Upper lobe of left lung (tissue), 6 donors: ENCODE measurements at regions not wholly inside any gene's neighbourhood (a gene's known extent, or its start where the extent isn't known, plus 50 kb on each side); places are given as distances from the start of the nearest gene placed in this dataset.

Source experiments
- ATAC-seq, 2 donors: fragments of 200-7000 bp; cut with Tn5 transposase; one replicate each; pipeline ENCODE4 v1.9.1; 2022; ENCODE audit warnings: mild to moderate bottlenecking in 2 of 2, moderate library complexity in 2 of 2; ENCODE audit not compliant: low FRiP score in 2 of 2
- DNase-seq, 2 donors: peaks; one replicate each; pipeline ENCODE4 v3.0.0-alpha.2; 2019 to 2020
- H3K27ac ChIP-seq, 4 donors: fragments of 200-600 bp; sonication (generic); one replicate each; pipeline ENCODE4 v1.5.1; 2016 to 2019
- H3K27me3 ChIP-seq, 4 donors: fragments of 200-600 bp; sonication (generic); one replicate each; pipeline ENCODE4 v1.5.1; 2017 to 2019
- H3K36me3 ChIP-seq, 4 donors: fragments of 200-600 bp; sonication (generic); one replicate each; pipeline ENCODE4 v1.5.1; 2016 to 2019
- H3K4me1 ChIP-seq, 4 donors: fragments of 200-600 bp; sonication (generic); one replicate each; pipeline ENCODE4 v1.5.1; 2018 to 2019
- H3K4me3 ChIP-seq, 4 donors: fragments of 200-600 bp; sonication (generic); one replicate each; pipeline ENCODE4 v1.5.1; 2017 to 2019; ENCODE audit warnings: mild to moderate bottlenecking in 2 of 4, moderate library complexity in 1 of 4
- H3K9me3 ChIP-seq, 4 donors: fragments of 200-600 bp; sonication (generic); one replicate each; pipeline ENCODE4 v1.5.1; 2018 to 2019
- EP300 ChIP-seq, 4 donors: sonication (generic); formaldehyde crosslinking; IDR thresholded peaks; one replicate each; pipeline ENCODE4 v1.5.1; 2017; ENCODE audit warnings: antibody characterized with exemption in 4 of 4, control low read depth in 2 of 4
- POLR2A ChIP-seq, 4 donors: fragments of 450-650 bp; IDR thresholded peaks; one replicate each; pipeline ENCODE4 v1.5.1; 2016 to 2017; ENCODE audit warnings: antibody characterized with exemption in 4 of 4, mild to moderate bottlenecking in 2 of 4
- POLR2AphosphoS5 ChIP-seq, 2 donors: sonication (generic); formaldehyde crosslinking; IDR thresholded peaks; one replicate each; pipeline ENCODE4 v1.5.1; 2017; ENCODE audit warnings: antibody characterized with exemption in 2 of 2
- WGBS, 2 donors: methylation state at CpG; one replicate each; pipeline ENCODE4 v1.1.5; 2017 to 2018; 5-methylcytosine and 5-hydroxymethylcytosine counted together
- TF ChIP-seq, protein P1 (sequence below), 6 experiments: fragments of 450-650 bp in 4 of 6; fragments of 200-600 bp in 2 of 6; sonication (generic) in 2 of 6; IDR thresholded peaks; one replicate each; pipeline ENCODE4 v1.5.1; 2016 to 2019; ENCODE audit warnings: antibody characterized with exemption in 6 of 6
- donor health status: DM: no; HTN: no; CAD: no; lungs with moderate emphysema.
- donor health status: DM: no; HTN: yes; CAD: no; lungs with severe emphysema.

- WGBS, 2 donors = 62 to 68% methylated on average over 1 of the region's 1 CpG
- H3K36me3 ChIP-seq = no peaks in the 10 kb centered on the region
- DNase-seq (no peak), ATAC-seq (no peak)
- no peaks in the 10 kb centered on the region for H3K9me3 ChIP-seq
- H3K4me1 ChIP-seq = no peaks in the 10 kb centered on the region
- no peak for TF ChIP-seq POLR2A (IDR thresholded peaks at IDR 0.05)
- TF ChIP-seq, protein P1, sequence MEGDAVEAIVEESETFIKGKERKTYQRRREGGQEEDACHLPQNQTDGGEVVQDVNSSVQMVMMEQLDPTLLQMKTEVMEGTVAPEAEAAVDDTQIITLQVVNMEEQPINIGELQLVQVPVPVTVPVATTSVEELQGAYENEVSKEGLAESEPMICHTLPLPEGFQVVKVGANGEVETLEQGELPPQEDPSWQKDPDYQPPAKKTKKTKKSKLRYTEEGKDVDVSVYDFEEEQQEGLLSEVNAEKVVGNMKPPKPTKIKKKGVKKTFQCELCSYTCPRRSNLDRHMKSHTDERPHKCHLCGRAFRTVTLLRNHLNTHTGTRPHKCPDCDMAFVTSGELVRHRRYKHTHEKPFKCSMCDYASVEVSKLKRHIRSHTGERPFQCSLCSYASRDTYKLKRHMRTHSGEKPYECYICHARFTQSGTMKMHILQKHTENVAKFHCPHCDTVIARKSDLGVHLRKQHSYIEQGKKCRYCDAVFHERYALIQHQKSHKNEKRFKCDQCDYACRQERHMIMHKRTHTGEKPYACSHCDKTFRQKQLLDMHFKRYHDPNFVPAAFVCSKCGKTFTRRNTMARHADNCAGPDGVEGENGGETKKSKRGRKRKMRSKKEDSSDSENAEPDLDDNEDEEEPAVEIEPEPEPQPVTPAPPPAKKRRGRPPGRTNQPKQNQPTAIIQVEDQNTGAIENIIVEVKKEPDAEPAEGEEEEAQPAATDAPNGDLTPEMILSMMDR (IDR thresholded peaks at IDR 0.05) = no peak
- TF ChIP-seq EP300 (IDR thresholded peaks at IDR 0.05) = no peak
- no peak for TF ChIP-seq POLR2AphosphoS5 (IDR thresholded peaks at IDR 0.05)
- no peak overlapping the region for H3K27ac ChIP-seq
- H3K4me3 ChIP-seq = no peak overlapping the region
- no peaks in the 10 kb centered on the region for H3K27me3 ChIP-seq
Measured at GRCh38 chr10:57706016-57706415, 561.7 kb downstream of the IPMK start.

DNA sequence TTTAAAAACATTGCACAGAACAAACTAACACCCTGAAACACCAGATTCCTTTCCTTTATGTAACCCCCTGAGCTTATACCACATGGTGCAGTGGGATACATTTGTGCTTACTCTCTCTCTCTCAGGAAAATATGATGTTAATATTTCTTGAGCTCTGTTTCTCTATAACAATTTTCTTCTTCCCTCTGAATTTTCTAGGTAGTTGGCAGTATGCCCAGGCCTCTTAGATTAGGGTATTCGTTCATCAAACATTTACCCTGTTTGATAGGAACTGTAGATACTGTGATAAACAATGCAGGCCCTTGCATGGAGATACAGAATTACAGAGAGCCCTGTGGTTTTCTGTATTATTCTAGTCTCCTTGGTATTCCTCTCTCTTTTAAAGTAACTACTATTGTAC is 567.8 kb downstream of the IPMK start:
- ATAC-seq = no peak
- TF ChIP-seq, protein P1 (IDR thresholded peaks at IDR 0.05) = no peak
- no peak for TF ChIP-seq POLR2A (IDR thresholded peaks at IDR 0.05)
- TF ChIP-seq EP300 (IDR thresholded peaks at IDR 0.05) = no peak
- TF ChIP-seq POLR2AphosphoS5 (IDR thresholded peaks at IDR 0.05) = no peak
- Histone ChIP-seq H3K4me1 (no peaks in the 10 kb centered on the region), H3K4me3 (no peak overlapping the region), H3K9me3 (no peaks in the 10 kb centered on the region), H3K27ac (no peak overlapping the region), H3K36me3 (no peaks in the 10 kb centered on the region), H3K27me3 (no peaks in the 10 kb centered on the region)
- WGBS, 2 donors = 21 to 28% methylated on average over 1 of the region's 1 CpG
- DNase-seq = no peak

GRCh38 chr10:57696641-57697040 is 571.1 kb downstream of the IPMK start:
- Histone ChIP-seq H3K36me3 (no peaks in the 10 kb centered on the region), H3K4me3 (no peak overlapping the region), H3K27me3 (no peaks in the 10 kb centered on the region), H3K4me1 (no peaks in the 10 kb centered on the region), H3K27ac (peak overlapping the region in 1 of 4 donors; percentile 7), H3K9me3 (no peaks in the 10 kb centered on the region)
- no peak for TF ChIP-seq EP300 (IDR thresholded peaks at IDR 0.05)
- DNase-seq (no peak), ATAC-seq (peak in 1 of 2 donors; percentile 35)
- 58 to 80% methylated on average over 1 of the region's 1 CpG for WGBS, 2 donors

DNA sequence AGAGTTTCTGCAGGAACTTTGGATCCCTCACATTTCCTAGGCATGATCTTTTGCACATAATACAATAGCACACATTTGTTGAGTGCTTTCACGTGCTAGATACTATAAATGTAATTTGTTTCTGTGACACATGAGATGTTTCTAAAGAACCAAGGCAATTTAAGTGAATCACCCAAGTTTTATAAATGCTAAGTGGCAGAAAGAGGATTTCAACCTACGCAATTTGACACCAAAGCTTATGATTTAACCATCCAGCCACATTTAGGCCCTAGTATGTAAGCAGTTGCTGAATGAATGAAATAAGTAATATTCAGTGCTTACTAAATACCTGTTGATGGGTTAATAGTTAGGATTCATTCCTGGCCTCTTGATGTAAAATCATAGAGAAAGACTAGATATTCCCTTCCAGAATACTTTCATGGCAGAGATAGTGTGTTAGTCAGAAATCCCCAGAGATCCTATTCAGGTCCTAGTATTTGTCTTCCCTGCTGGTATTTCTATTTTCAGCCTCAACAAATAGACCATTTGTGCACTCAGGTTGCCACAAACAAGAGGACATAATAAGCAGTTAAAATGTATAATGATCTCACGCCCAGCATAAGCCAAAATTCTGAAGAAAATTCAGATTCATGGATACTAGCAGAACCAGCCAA is 572.6 kb downstream of the IPMK start:
- Histone ChIP-seq H3K27me3 (no peaks in the 10 kb centered on the region), H3K4me1 (no peaks in the 10 kb centered on the region), H3K4me3 (no peak overlapping the region), H3K27ac (no peak overlapping the region), H3K36me3 (no peaks in the 10 kb centered on the region), H3K9me3 (no peaks in the 10 kb centered on the region)
- 69 to 76% methylated on average over 3 of the region's 3 CpGs for WGBS, 2 donors
- ATAC-seq = no peak
- DNase-seq = no peak
- no peak for TF ChIP-seq POLR2A (IDR thresholded peaks at IDR 0.05)
- TF ChIP-seq, protein P1 (IDR thresholded peaks at IDR 0.05) = no peak
- TF ChIP-seq EP300 (IDR thresholded peaks at IDR 0.05) = no peak
- TF ChIP-seq POLR2AphosphoS5 (IDR thresholded peaks at IDR 0.05) = no peak

GRCh38 chr10:57692255-57692980 is 575.3 kb downstream of the IPMK start:
- Histone ChIP-seq H3K4me3 (no peak overlapping the region), H3K36me3 (no peaks in the 10 kb centered on the region), H3K27ac (peak overlapping the region in 1 of 4 donors; percentile 42), H3K27me3 (no peaks in the 10 kb centered on the region), H3K4me1 (no peaks in the 10 kb centered on the region), H3K9me3 (no peaks in the 10 kb centered on the region)
- 63 to 68% methylated on average over 2 of the region's 2 CpGs for WGBS, 2 donors
- TF ChIP-seq EP300 (IDR thresholded peaks at IDR 0.05) = no peak
- TF ChIP-seq, protein P1 (IDR thresholded peaks at IDR 0.05) = no peak
- no peak for TF ChIP-seq POLR2AphosphoS5 (IDR thresholded peaks at IDR 0.05)
- peak in 1 of 2 donors; percentile 65 for ATAC-seq
- DNase-seq = no peak
